HG03457 (cell line): ENCODE measurements at regions not wholly inside any gene's neighbourhood (a gene's known extent, or its start where the extent isn't known, plus 50 kb on each side); places are given as distances from the start of the nearest gene placed in this dataset.

Source experiments
- ATAC-seq: cut with Tn5 transposase; IDR thresholded peaks from one replicate; pipeline ENCODE4 v1.9.1; 2021; ENCODE audit warnings: moderate number of reproducible peaks; ENCODE audit not compliant: unreplicated experiment

DNA sequence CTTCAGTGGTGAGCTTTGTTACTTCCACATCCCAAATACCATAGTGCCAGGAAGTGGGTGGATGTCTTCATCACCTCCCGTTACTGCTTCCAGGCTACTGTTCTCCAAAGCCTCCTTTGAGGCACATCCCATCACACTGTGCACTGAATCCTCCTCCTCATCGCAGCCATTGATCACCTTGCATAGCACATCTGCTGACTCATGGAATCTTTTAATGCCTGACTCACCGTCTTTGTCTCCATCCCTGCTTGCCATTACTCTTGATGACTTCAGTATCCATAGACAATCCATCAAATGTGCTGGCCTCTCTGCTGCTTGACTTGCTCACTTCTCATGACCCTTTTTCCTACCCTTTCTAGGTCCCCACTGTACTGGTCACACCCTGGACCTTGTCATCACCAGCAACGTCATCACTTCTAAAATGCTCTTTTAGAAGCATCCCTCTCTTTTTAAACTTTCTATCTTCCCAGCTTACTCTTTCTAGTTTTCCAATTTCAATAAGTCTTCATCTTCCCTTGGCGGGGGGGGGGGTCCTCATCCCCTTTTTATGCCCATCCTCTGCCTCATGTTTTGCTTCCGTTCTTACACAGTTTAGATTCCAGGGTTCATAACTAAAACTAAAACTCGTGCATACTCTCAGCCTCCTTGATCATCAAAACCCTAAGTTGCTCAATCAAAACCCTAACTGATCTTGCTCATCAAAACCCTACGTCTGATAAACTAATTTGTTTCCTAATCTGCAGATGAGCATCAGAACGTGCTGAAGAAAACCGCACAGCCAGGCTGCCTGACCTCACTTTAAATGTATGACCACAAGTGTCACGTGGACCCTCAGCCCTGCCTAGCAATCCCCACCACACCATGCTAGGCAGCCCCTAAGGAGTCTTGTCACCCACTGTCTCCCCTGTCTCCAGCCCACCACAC is 289.7 kb upstream of the ZFHX3 start:
- no peak for ATAC-seq

- no peak for ATAC-seq
These were observed 281.7 kb upstream of the ZFHX3 start for GRCh38 chr16:73329358-73330286.

- no peak for ATAC-seq
These were observed 279.0 kb upstream of the ZFHX3 start for GRCh38 chr16:73326770-73327470.

- no peak for ATAC-seq
These were observed 278.3 kb upstream of the ZFHX3 start for GRCh38 chr16:73326221-73326620.

DNA sequence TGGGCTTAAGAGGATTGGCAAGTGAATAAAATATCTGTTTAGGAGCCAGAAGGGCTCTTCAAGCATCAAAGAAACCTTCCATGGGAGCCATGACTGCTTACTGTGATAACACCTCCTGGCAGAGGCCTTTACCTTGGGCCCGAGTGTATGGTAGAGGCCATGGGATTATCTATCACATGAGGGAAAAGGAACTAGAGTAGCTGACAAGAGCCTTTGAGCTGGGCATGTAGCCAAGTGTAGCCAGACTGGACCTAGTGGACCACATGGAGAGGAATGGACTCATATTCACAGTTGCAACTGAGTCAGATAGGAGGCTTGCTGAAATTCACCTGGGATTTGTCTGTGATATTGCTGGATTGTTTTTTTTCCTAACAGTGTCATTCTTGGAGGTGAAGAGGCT is 276.0 kb upstream of the ZFHX3 start:
- ATAC-seq, result no peak

GRCh38 chr16:73322856-73323255 is 274.9 kb upstream of the ZFHX3 start:
- no peak for ATAC-seq

DNA sequence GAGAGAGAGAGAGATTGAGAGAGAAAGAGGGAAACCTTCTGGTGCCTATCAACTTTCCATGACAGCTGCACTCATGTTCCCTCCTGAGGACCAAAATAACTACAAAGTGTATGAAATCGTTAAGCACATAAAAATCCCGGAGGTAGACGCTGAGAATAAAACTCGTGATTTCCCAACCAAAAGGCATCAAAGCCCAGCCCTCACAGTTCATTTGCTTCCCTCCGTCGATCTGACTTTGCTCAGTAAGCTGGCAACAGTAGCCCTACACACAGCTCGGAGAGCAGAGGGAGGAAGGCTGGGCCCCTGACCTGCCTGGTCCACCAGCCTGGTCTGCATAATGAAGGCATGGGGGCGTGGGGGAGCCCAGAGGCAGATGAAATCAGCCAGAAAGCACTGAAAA is 273.9 kb upstream of the ZFHX3 start:
- ATAC-seq, result no peak

- no peak for ATAC-seq
These were observed 271.8 kb upstream of the ZFHX3 start for GRCh38 chr16:73319737-73320136.

DNA sequence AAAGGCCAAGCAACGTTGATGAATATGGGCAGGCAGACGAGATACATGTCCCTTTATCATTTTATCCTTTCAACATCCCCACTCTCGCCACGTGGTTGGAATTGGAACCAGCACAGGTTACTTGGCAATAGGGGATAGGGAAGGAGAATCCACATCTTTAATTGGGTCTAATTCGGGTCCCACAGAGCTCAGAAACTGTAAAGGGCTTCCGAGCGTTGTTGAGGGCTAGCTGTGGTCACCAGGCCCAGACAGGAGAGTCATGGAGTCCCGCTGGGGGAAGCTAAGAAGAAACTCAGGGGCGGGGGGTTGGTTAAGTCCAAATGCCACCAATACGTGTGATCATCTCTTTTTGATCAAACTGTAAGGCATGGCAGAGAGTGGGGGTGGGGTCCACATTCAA is 271.3 kb upstream of the ZFHX3 start:
- ATAC-seq, result no peak

GRCh38 chr16:73317321-73317857 is 269.5 kb upstream of the ZFHX3 start:
- ATAC-seq, result no peak

GRCh38 chr16:73315645-73316044 is 267.7 kb upstream of the ZFHX3 start:
- ATAC-seq, result no peak

GRCh38 chr16:73313950-73314349 is 266.0 kb upstream of the ZFHX3 start:
- ATAC-seq, result no peak

DNA sequence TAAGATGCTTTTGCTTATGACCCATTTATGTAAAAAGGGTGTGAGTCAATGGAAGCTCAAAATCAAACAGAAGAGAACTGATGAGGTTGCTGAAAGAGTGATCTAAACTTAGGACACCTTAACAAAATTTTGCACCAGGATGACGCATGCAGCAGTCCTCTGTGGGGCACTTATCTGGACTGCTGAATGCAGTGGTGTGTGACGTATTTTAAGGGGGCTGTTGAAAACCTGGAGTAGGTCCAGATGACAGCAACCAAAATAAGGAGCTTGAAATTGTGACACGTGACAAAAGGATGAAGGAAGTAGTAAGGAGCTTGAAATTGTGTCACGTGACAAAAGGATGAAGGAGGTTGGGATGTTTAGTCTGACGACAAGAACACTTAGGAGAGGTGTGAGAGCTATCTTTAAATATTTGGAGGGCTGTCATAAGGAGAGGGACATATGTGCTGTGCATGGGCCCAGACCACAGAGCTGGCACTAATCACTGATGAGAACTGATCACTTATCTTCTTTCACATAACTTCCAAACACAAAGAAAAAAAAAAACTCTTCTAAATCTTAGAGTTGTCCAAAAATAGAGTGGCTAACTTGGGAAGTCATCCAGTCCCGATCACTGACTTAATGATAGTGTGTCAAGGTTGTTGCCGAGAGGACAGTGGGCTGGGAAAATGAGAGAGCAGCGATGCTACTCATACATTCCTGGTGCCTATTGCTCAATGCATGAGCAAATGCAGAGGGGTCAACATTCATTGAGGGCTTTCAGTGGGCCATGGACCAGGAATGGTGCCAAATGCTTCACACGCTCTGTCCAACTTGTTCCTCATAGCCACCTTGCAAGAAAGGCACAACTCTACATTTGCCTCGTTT is 264.2 kb upstream of the ZFHX3 start:
- no peak for ATAC-seq

DNA sequence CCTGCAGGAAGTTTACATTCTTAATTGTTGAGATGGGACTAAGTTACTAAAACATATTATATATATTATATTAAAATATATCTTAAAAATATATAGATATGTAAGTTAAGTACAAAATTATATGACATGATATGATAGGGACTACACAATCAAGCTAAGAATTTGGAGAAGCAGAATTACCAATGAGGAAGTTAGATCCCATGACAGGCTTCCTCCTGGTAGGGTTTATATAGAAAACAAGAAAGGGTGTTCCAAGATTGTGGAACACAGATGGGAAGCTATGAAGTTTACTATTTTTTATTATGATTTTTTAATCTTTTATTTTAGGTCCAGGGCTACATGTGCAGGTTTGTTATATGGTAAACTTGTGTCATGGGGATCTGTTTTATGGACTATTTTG is 260.8 kb upstream of the ZFHX3 start:
- no peak for ATAC-seq

DNA sequence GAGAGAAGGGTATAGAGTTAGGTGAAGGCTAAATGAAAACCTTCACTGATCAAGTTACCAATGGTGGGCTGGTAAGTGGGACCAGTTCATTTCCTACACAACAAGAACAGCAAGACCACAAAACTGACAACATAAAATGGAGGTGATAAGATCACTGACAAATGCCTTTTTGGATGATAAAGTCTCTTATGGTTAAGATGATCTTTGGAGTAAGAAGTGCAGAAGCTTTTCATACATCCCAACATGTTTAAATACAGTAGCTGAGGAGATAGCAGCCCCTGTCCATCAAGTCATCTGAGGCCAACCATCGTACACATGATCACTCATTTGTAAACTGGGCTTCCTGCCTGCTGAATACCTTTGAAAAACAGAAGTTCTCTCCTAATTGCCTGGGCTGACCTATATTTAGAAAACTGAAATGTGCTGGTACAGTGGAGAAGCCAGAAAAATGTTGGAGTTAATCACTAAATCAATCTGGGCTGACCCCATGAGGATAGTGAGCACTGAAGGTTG is 259.0 kb upstream of the ZFHX3 start:
- no peak for ATAC-seq

DNA sequence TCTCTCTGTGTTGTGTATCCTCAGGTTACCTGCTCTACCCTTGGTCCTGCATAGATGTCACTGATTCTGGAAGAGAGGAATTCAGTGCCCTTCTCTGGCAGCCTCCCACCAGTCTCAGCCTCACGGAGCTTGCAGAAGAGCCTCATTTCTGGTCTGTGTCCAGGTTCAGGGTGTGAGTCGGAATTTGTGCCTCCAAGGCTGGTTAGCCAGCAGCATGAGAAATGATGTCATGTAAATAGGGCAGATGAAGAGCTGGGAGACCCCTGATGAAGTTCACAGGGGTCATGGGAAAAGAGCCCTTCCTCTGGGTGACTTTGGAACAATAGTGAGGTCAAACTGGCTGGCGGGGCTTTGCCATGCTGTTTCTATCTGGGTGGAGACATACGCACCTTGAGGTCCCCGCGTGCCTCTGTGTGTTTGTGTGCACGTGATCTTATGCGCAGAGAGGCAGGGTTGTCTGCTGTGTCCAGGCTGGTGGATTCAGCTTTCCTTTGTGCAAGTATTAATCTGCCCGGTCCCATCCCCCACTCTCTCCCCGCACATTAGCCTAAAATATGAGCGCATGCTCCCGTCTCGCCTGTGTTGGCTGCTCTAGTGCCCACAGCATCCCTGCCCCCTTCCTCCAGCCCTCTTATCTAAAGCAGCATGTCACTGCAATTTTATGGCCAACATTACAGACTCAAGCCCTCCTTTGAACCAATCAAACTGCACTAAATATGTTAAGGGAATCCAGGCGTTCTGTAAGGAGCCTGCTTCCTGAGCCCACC is 256.3 kb upstream of the ZFHX3 start:
- ATAC-seq, result no peak

GRCh38 chr16:73302942-73303341 is 255.0 kb upstream of the ZFHX3 start:
- ATAC-seq, result no peak

- ATAC-seq, result no peak
These were observed 254.1 kb upstream of the ZFHX3 start for GRCh38 chr16:73301984-73302383.

DNA sequence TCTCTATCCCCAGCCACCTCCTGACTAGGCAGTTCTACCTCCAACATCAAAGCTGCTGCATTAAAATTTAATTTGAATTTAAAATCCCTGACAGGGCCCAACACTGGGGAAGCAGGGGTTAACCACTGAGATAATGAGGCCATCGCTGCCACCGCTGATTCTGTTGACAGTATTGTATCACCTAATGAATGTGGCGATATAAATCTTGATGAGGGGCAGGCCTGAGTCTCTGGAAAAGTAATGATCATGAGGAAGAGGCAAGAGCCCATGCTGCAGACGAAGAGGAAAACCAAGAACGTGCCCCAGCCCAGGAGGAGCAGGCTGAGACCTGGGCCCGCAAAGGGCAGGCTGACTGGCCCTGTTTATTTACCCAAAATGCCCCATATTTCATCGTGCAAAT is 251.4 kb upstream of the ZFHX3 start:
- no peak for ATAC-seq
